ENCODE measurements at regions not wholly inside any gene's neighbourhood (a gene's known extent, or its start where the extent isn't known, plus 50 kb on each side); places are given as distances from the start of the nearest gene placed in this dataset.

DNA sequence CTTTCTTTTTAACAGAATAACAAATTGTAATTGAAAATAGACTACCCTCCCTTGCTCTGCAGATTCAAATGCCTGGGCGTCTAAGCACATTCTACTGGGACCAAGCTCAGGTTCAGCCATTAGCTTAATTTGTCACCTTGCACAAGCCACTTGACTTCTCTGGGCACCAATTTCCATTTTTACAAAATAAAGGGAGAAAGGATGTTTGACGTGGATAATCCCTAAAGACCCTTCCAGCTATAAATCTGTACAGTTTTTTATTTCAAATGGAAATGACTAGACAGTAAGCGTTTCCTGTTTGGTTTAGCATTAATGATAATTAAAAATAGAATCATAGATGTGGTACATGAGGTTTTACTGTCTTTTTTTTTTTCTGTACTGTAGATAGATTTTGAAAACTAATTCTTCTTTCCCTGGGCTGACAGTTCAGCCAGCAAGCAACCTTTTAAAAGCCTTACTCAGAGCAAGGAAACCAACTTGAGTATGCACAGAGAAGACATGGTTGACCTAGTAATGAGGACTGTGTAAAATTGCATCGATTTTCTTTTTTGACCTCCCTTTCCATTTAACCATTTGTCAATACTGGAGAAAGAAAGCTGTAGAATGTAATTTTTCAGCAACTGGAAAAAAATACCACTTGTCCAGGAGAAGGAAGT, 1329.5 kb upstream of the CDH8 start:
- TF ChIP-seq, protein P1, sequence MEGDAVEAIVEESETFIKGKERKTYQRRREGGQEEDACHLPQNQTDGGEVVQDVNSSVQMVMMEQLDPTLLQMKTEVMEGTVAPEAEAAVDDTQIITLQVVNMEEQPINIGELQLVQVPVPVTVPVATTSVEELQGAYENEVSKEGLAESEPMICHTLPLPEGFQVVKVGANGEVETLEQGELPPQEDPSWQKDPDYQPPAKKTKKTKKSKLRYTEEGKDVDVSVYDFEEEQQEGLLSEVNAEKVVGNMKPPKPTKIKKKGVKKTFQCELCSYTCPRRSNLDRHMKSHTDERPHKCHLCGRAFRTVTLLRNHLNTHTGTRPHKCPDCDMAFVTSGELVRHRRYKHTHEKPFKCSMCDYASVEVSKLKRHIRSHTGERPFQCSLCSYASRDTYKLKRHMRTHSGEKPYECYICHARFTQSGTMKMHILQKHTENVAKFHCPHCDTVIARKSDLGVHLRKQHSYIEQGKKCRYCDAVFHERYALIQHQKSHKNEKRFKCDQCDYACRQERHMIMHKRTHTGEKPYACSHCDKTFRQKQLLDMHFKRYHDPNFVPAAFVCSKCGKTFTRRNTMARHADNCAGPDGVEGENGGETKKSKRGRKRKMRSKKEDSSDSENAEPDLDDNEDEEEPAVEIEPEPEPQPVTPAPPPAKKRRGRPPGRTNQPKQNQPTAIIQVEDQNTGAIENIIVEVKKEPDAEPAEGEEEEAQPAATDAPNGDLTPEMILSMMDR (IDR thresholded peaks at IDR 0.05) = no peak
- Histone ChIP-seq H3K4me1 (no peaks in the 10 kb centered on the region), H3K4me3 (no peak overlapping the region), H3K36me3 (no peaks in the 10 kb centered on the region), H3K9me3 (no peaks in the 10 kb centered on the region), H3K27ac (no peak overlapping the region), H3K27me3 (no peaks in the 10 kb centered on the region)
- DNase-seq (ENCODE audit: low spot score in 2 of 2) = no peak
- intact Hi-C loops (cut with DNase I) = no loop called here

DNA sequence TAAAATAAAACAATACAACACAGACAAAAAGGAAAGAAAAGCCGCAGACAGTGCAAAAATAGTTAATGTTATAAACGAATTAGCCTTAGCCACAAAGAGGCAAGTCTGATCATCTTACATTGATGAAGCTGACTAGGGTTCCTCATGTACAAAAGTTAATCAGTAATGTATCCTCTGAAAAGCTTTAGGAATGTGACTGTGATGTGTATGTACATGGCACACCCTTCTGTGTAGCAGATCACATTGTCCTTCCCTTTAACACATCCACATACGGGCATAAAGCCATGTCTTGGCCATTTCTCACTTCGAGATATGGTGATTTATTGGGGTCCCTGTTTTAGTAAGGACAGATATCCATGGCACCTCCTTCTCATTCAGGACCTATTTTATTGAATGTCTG, 1327.5 kb upstream of the CDH8 start:
- Histone ChIP-seq H3K9me3 (no peaks in the 10 kb centered on the region), H3K36me3 (no peaks in the 10 kb centered on the region), H3K27ac (no peak overlapping the region), H3K4me3 (no peak overlapping the region), H3K4me1 (no peaks in the 10 kb centered on the region), H3K27me3 (no peaks in the 10 kb centered on the region)
- intact Hi-C loops (cut with DNase I) = no loop called here
- TF ChIP-seq, protein P1 (IDR thresholded peaks at IDR 0.05) = no peak
- DNase-seq (ENCODE audit: low spot score in 2 of 2) = no peak

DNA sequence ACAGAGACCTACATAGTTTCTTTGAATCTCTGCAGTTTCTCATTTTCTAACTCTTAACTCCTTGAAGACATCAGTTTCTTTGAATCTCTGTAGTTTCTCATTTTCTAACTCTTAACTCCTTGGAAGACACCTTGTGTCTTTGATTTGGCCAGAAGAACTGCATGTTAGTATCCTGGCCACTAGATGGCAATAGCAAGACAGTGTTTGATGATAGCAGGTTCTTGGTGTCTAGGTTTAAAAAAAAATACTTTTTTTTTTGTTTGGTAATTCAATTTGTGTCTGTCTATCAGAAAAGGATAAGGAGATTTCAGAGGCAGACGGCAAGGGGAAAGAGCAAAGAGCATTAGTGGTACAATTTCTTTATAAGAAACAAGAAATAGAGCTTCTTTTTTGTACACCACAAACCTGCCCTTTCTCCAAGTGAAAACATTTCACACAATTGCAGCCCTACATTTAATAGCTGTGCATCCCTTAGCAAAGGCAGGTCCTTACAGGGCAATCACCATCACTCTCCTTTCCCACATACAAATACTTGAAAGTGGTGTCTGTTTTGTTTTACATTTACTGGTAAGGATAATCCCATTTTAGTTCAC, 1324.9 kb upstream of the CDH8 start:
- Histone ChIP-seq H3K27ac (no peak overlapping the region), H3K27me3 (no peaks in the 10 kb centered on the region), H3K4me1 (no peaks in the 10 kb centered on the region), H3K4me3 (no peak overlapping the region), H3K36me3 (no peaks in the 10 kb centered on the region), H3K9me3 (no peaks in the 10 kb centered on the region)
- no peak for DNase-seq (ENCODE audit: low spot score in 2 of 2)
- intact Hi-C loops (cut with DNase I) = no loop called here
- TF ChIP-seq, protein P1 (IDR thresholded peaks at IDR 0.05) = peak in 2 of 3 experiments; percentile 45 to 57

DNA sequence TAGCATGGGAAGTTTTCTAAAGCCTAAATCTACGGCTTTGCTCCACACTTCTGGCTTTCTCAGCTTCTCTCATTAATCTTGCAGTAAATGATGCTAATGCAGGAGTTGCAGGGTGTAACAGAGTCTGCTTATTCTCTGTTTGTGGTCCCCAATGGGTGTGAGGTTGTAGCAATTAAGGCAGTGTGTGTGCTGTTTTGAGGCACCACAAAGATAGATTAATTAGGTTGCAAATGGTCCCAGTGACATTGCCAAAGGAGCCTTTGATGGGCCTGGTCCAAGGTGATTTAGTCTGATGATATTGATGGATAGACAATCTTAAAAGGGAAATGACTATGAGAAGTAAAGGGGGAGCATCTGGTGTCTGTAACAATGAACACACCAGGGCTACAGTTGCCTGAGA, 1313.7 kb upstream of the CDH8 start:
- no peaks in the 10 kb centered on the region for H3K36me3 ChIP-seq
- H3K4me3 ChIP-seq = no peak overlapping the region
- DNase-seq (ENCODE audit: low spot score in 2 of 2) = no peak
- no peaks in the 10 kb centered on the region for H3K9me3 ChIP-seq
- no peaks in the 10 kb centered on the region for H3K4me1 ChIP-seq
- intact Hi-C loops (cut with DNase I) = no loop called here
- TF ChIP-seq, protein P1 (IDR thresholded peaks at IDR 0.05) = no peak
- no peaks in the 10 kb centered on the region for H3K27me3 ChIP-seq
- no peak overlapping the region for H3K27ac ChIP-seq

DNA sequence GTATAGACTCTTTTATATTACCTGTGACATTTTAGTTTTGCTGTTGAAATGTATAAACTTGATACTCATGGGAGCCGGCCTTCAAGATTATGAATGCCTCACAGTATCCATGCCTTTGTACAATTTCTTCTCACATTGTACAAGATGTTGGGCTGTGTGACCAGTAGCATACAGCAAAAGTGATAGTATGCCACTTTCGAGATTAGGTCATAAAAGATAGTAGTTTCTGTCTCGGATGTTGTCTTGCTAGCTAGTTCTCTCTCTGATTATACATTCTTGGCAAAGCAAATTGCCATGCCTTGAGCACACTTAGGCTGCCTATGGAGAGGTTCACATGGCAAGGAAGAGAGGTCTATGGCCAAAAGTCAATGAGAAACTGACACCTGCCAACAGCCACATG, 1309.8 kb upstream of the CDH8 start:
- no peak overlapping the region for H3K4me3 ChIP-seq
- TF ChIP-seq, protein P1 (IDR thresholded peaks at IDR 0.05) = no peak

More for the DNA sequence above, 1309.8 kb upstream of the CDH8 start:
- no peak for DNase-seq (ENCODE audit: low spot score in 2 of 2)
- Histone ChIP-seq H3K4me1 (no peaks in the 10 kb centered on the region), H3K36me3 (no peaks in the 10 kb centered on the region), H3K27ac (no peak overlapping the region), H3K27me3 (no peaks in the 10 kb centered on the region), H3K9me3 (no peaks in the 10 kb centered on the region)
- intact Hi-C loops (cut with DNase I) = no loop called here

All from ascending aorta (tissue), 2 donors.